Uterus (tissue), 3 donors: ENCODE measurements at regions not wholly inside any gene's neighbourhood (a gene's known extent, or its start where the extent isn't known, plus 50 kb on each side); places are given as distances from the start of the nearest gene placed in this dataset. TPM values are rescaled to one million over a fixed set of nuclear protein-coding genes. Genes with fewer than 3 reads are reported as not detected.

Source experiments
- DNase-seq, 2 donors: peaks; one replicate each; pipeline ENCODE4 v3.0.0-alpha.2; 2019 to 2020
- H3K27ac ChIP-seq, 2 donors: fragments of 200-600 bp; sonication (generic); 1 replicate in 1 of 2; 2 replicates in 1 of 2; pipeline ENCODE4 v1.5.1; 2016 to 2018
- H3K27me3 ChIP-seq, 2 donors: fragments of 200-600 bp; sonication (generic); one replicate each; pipeline ENCODE4 v1.5.1; 2018 to 2019; ENCODE audit warnings: control low read depth in 1 of 2
- H3K36me3 ChIP-seq, 2 donors: fragments of 200-600 bp; sonication (generic); one replicate each; pipeline ENCODE4 v1.5.1; 2019; ENCODE audit warnings: control low read depth in 1 of 2
- H3K4me1 ChIP-seq, 2 donors: fragments of 200-600 bp; sonication (generic); one replicate each; pipeline ENCODE4 v1.5.1; 2018 to 2019; ENCODE audit warnings: control low read depth in 1 of 2
- H3K4me3 ChIP-seq, 2 donors: fragments of 200-600 bp; sonication (generic); 1 replicate in 1 of 2; 2 replicates in 1 of 2; pipeline ENCODE4 v1.5.1; 2018 to 2019; ENCODE audit warnings: mild to moderate bottlenecking in 1 of 2
- H3K9me3 ChIP-seq, 2 donors: fragments of 200-600 bp; sonication (generic); one replicate each; pipeline ENCODE4 v1.5.1; 2019; ENCODE audit warnings: control low read depth in 1 of 2
- CTCF ChIP-seq, 4 experiments: fragments of 200-600 bp in 2 of 4; fragments of 450-650 bp in 2 of 4; sonication (generic) in 2 of 4; IDR thresholded peaks; one replicate each; pipeline ENCODE4 v1.5.1; 2016 to 2019; ENCODE audit warnings: antibody characterized with exemption in 4 of 4, mild to moderate bottlenecking in 2 of 4, moderate library complexity in 1 of 4
- POLR2A ChIP-seq, 2 donors: fragments of 450-650 bp; IDR thresholded peaks; one replicate each; pipeline ENCODE4 v1.6.1; 2016; ENCODE audit warnings: antibody characterized with exemption in 2 of 2, mild to moderate bottlenecking in 1 of 2, moderate library complexity in 1 of 2
- intact Hi-C: fragments of 100-400 bp; cut with DNase I; formaldehyde crosslinking; loops from one replicate; pipeline ENCODE4 v1.15.1; 2023; ENCODE audit warnings: low total_unique reads
- small RNA-seq: library from RNA; depleted of rRNA; stranded (forward); fragments of <200 nt; gene quantifications from one replicate; pipeline ENCODE3, GENCODE V24; 2016
- donor health status: DM: yes; HTN: yes; CAD: no.

DNA sequence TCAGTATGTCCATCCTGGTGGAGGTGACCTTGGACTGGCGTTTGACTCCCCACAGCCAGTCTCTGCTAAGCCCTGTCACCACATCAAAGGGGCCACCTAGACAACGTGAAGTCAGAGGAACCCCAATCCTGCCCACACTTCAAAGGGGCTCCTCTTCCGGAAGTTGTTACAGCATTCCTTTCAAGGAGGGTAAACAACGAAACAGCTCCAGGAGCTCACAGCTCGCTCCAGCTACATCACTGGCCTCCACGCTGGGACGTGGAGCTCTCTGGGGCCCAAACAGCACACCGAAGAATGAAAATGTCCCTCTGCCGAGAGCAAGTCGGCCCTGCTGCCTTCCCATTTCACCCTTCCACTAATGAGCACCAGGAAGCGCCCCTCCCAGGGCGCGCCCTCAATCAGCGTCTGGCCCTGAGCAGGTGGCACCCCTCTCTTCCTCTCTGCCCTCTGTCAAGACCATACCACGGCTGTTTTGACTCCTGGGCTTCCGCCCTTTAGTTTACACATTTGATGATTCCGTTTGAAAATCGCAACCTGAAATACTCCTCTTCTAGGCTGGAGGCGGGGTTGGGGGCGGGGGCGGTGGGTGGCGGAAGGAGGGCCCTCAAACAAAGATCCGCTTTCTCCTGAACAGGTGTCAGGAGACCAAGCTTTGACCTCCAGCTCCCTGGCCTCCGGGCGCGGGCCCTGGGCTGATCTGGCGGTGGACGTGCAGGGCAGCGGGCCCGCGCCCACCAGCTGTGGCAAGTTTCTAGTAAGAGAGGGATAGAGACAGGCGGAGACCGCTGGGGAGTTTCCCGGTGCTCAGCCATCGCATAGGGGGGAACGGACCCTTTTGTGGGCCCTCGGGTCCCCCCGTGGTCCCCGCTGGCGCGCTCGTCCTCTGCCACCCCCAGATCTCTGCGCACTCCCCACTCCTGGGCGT lies 53.1 kb upstream of the KDM7A start:
- Histone ChIP-seq H3K4me1 (peaks cover 0 to 10% of the 10 kb centered on the region in 2 donors), H3K27ac (no peak overlapping the region), H3K4me3 (peak overlapping the region in 1 of 2 donors; percentile 39), H3K36me3 (no peaks in the 10 kb centered on the region), H3K9me3 (no peaks in the 10 kb centered on the region), H3K27me3 (peaks cover 0 to 4% of the 10 kb centered on the region in 2 donors)
- intact Hi-C loops, result no loop called here
- TF ChIP-seq POLR2A (IDR thresholded peaks at IDR 0.05) (no peak), CTCF (IDR thresholded peaks at IDR 0.05) (no peak)
- no peak for DNase-seq

DNA sequence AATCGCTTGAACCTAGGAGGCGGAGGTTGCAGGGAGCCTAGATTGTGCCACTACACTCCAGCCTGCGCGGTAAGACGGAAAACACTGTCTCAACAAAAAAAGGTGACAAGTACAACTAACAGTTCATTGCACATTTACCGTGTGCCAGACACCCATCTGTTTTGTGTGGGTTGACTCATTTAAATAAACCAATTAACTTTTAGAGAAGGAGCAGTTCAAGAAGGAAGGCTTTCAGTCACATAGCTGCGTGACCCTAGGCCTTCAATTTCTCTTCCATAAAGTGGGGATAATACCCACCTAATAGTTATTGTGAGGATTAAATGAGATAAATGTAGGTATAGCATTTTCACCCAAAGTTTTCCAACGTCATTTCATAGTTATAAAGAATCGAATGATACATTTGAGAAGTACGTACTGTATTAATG lies 52.3 kb upstream of the KDM7A start:
- intact Hi-C loops, result no loop called here
- H3K4me1 ChIP-seq, result peaks cover 0 to 10% of the 10 kb centered on the region in 2 donors
- no peak for TF ChIP-seq CTCF (IDR thresholded peaks at IDR 0.05)
- TF ChIP-seq POLR2A (IDR thresholded peaks at IDR 0.05), result no peak
- no peaks in the 10 kb centered on the region for H3K9me3 ChIP-seq
- H3K4me3 ChIP-seq, result no peak overlapping the region
- no peak for DNase-seq
- no peak overlapping the region for H3K27ac ChIP-seq
- H3K27me3 ChIP-seq, result peaks cover 0 to 4% of the 10 kb centered on the region in 2 donors
- no peaks in the 10 kb centered on the region for H3K36me3 ChIP-seq

Small RNAs in the stretch of these regions (small RNA-seq; reads per million reads assigned to genes)
- gene RNU1-58P, result not detected
